ENCODE measurements at regions not wholly inside any gene's neighbourhood (a gene's known extent, or its start where the extent isn't known, plus 50 kb on each side); places are given as distances from the start of the nearest gene placed in this dataset.

- DNase-seq, result no peak
Measured at GRCh38 chr12:125440399-125440798, 375.2 kb downstream of the AACS start.

GRCh38 chr12:125443341-125443740, 378.1 kb downstream of the AACS start:
- DNase-seq, result no peak

GRCh38 chr12:125451408-125451807, 386.2 kb downstream of the AACS start:
- no peak for DNase-seq

- no peak for DNase-seq
Measured at GRCh38 chr12:125453751-125454150, 388.5 kb downstream of the AACS start.

GRCh38 chr12:125454291-125454690, 389.1 kb downstream of the AACS start:
- DNase-seq, result no peak

GRCh38 chr12:125454786-125455480, 389.7 kb downstream of the AACS start:
- DNase-seq, result no peak

GRCh38 chr12:125455556-125455955, 390.3 kb downstream of the AACS start:
- DNase-seq, result no peak

- DNase-seq, result no peak
Measured at GRCh38 chr12:125458552-125459268, 393.5 kb downstream of the AACS start.

GRCh38 chr12:125461831-125462230, 396.6 kb downstream of the AACS start:
- DNase-seq, result no peak

- DNase-seq, result no peak
Measured at GRCh38 chr12:125463386-125463785, 398.2 kb downstream of the AACS start.

GRCh38 chr12:125467363-125467762, 402.1 kb downstream of the AACS start:
- no peak for DNase-seq

- DNase-seq, result no peak
Measured at GRCh38 chr12:125469683-125470082, 404.4 kb downstream of the AACS start.

- no peak for DNase-seq
Measured at GRCh38 chr12:125470838-125471783, 405.9 kb downstream of the AACS start.

- DNase-seq, result no peak
Measured at GRCh38 chr12:125473501-125473900, 408.3 kb downstream of the AACS start.

- no peak for DNase-seq
Measured at GRCh38 chr12:125487336-125487735, 422.1 kb downstream of the AACS start.

- no peak for DNase-seq
Measured at GRCh38 chr12:125491553-125491952, 426.3 kb downstream of the AACS start.

GRCh38 chr12:125492354-125493270, 427.4 kb downstream of the AACS start:
- no peak for DNase-seq

- DNase-seq, result no peak
Measured at GRCh38 chr12:125493704-125494308, 428.6 kb downstream of the AACS start.

- DNase-seq, result no peak
Measured at GRCh38 chr12:125503128-125503527, 437.9 kb downstream of the AACS start.

GRCh38 chr12:125509195-125509594, 444.0 kb downstream of the AACS start:
- DNase-seq, result no peak

GRCh38 chr12:125512541-125513298, 447.5 kb downstream of the AACS start:
- DNase-seq, result no peak

Measured in NCI-H2107 (cell line).